ENCODE measurements at regions not wholly inside any gene's neighbourhood (a gene's known extent, or its start where the extent isn't known, plus 50 kb on each side); places are given as distances from the start of the nearest gene placed in this dataset.

DNA sequence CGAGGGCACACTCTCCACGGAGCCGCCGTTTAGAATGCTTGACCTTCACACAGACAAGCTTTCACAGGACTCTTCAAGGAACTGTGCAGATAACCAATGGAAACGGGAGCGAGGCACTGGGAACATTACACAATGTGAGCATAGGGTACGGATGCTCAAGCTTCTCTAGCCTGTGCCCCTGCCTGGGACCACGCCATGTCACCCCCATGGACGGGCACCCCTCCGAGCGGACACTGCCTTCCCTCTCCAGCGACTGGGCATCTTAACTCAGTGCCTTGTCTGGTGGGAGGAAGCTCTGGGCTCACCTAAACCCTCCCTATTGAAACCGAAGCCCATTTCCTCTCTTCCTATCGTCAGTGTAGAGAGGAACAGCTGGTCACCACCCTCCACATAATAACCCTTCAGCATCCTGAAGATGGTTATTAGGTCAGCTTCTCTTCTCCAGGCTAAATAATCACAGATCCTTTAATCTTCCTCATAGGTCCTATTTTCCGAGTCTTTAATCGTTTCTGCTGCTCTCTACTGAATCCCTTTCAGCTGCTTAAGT lies 626.7 kb downstream of the GALR1 start:
- no peak for TF ChIP-seq EZH2 (IDR thresholded peaks at IDR 0.05; ENCODE audit: borderline replicate concordance, low read depth, low read length, severe bottlenecking)
- no peak for TF ChIP-seq CTCF (IDR thresholded peaks at IDR 0.05; ENCODE audit: borderline replicate concordance, extremely low read depth, low read length, poor library complexity, severe bottlenecking)

All from DND-41 (cell line).